H1 (cell line): ENCODE measurements at regions not wholly inside any gene's neighbourhood (a gene's known extent, or its start where the extent isn't known, plus 50 kb on each side); places are given as distances from the start of the nearest gene placed in this dataset.

Experiments
- CTCF ChIA-PET: fragments of 300-600 bp; sonication (Branson Sonifier 250); formaldehyde crosslinking; loops from one replicate; lab custom pipeline; 2021; ENCODE audit not compliant: partially characterized antibody; lab: Charles Lee
- POLR2A ChIA-PET: fragments of 300-600 bp; sonication (Branson Sonifier 250); formaldehyde crosslinking; loops from one replicate; lab custom pipeline; 2021; ENCODE audit warnings: inconsistent platforms; ENCODE audit not compliant: partially characterized antibody; lab: Charles Lee
- DNase-seq, 2 experiments: peaks; one replicate each; pipeline versions ENCODE4 v3.0.0 to v3.0.0-alpha.2; 2010 to 2022; ENCODE audit warnings: low spot score in 2 of 2, low read depth in 1 of 2, mixed read lengths in 1 of 2
- FAIRE-seq: peaks from 2 replicates; lab custom pipeline; 2011; peaks lifted over from hg19 to GRCh38; lab: Jason Lieb, UNC
- H2AFZ ChIP-seq: 2 replicates; pipeline ENCODE4 v1.8.1; 2012; ENCODE audit warnings: low read length, inconsistent platforms
- H2AK5ac ChIP-seq: 2 replicates; pipeline ENCODE4 v1.6.1; 2013; ENCODE audit warnings: low read depth, low read length
- H2BK120ac ChIP-seq: replicated peaks from 2 replicates; pipeline ENCODE3; 2013; ENCODE audit warnings: low read depth, low read length, inconsistent platforms
- H2BK12ac ChIP-seq: 2 replicates; pipeline ENCODE4 v1.6.1; 2013; ENCODE audit warnings: low read depth, low read length
- H2BK15ac ChIP-seq: 2 replicates; pipeline ENCODE4 v1.6.1; 2013; ENCODE audit warnings: low read length
- H2BK20ac ChIP-seq: 2 replicates; pipeline ENCODE4 v1.6.1; 2013; ENCODE audit warnings: low read length
- H2BK5ac ChIP-seq: 2 replicates; pipeline ENCODE4 v1.6.1; 2013; ENCODE audit warnings: low read depth, low read length
- H3K14ac ChIP-seq: 2 replicates; pipeline ENCODE4 v1.6.1; 2013; ENCODE audit warnings: inconsistent platforms; ENCODE audit not compliant: insufficient read length
- H3K18ac ChIP-seq: 2 replicates; pipeline ENCODE4 v1.6.1; 2013; ENCODE audit warnings: low read length; ENCODE audit errors: extremely low read depth
- H3K23ac ChIP-seq: 2 replicates; pipeline ENCODE4 v1.6.1; 2013; ENCODE audit warnings: inconsistent platforms; ENCODE audit not compliant: insufficient read length
- H3K23me2 ChIP-seq: 2 replicates; pipeline ENCODE4 v1.6.1; 2013; ENCODE audit warnings: low read depth, low read length
- H3K27ac ChIP-seq: 2 replicates; pipeline ENCODE4 v1.6.1; 2011; ENCODE audit warnings: low read depth, low read length, inconsistent platforms
- H3K27me3 ChIP-seq, 4 experiments: replicated peaks in 1 of 4; 1 replicate in 1 of 4; 2 replicates in 3 of 4; pipeline versions ENCODE4 v1.6.1 to v1.8.1; 2011 to 2013; ENCODE audit warnings: low read length in 3 of 4, mild to moderate bottlenecking in 3 of 4, inconsistent platforms in 2 of 4, mixed read lengths in 2 of 4, moderate library complexity in 1 of 4; ENCODE audit not compliant: control insufficient read depth in 3 of 4, insufficient read depth in 3 of 4; ENCODE audit errors: extremely low read depth in 1 of 4
- H3K36me3 ChIP-seq, 4 experiments: 2 replicates each; pipeline versions ENCODE4 v1.6.1 to v1.8.1; 2011 to 2013; ENCODE audit warnings: mild to moderate bottlenecking in 4 of 4, low read length in 3 of 4, moderate library complexity in 2 of 4, control low read depth in 1 of 4, inconsistent platforms in 1 of 4; ENCODE audit not compliant: insufficient read depth in 4 of 4, control insufficient read depth in 2 of 4
- H3K4ac ChIP-seq: replicated peaks from 2 replicates; pipeline ENCODE3; 2013; ENCODE audit warnings: low read length, low read depth, mixed read lengths, inconsistent platforms; ENCODE audit not compliant: insufficient read length
- H3K4me1 ChIP-seq, 4 experiments: replicated peaks in 1 of 4; 1 replicate in 1 of 4; 2 replicates in 3 of 4; pipeline versions ENCODE4 v1.6.1 to v1.8.1; 2011 to 2013; ENCODE audit warnings: low read length in 3 of 4, inconsistent platforms in 2 of 4, mixed read lengths in 1 of 4; ENCODE audit not compliant: insufficient read depth in 4 of 4, control insufficient read depth in 3 of 4
- H3K4me2 ChIP-seq, 2 experiments: 2 replicates each; pipeline versions ENCODE4 v1.6.1 to v1.8.1; 2011 to 2013; ENCODE audit warnings: low read depth in 2 of 2, low read length in 2 of 2, control low read depth in 1 of 2, inconsistent platforms in 1 of 2, mild to moderate bottlenecking in 1 of 2; ENCODE audit not compliant: insufficient read depth in 1 of 2
- H3K4me3 ChIP-seq, 4 experiments: fragments of 200-600, 300-600 bp in 1 of 4; sonication (generic), shearing (Covaris generic), sonication (Bioruptor Twin) in 1 of 4; 2 replicates each; pipeline versions ENCODE4 v1.5.1 to v1.8.1; 2011 to 2016; ENCODE audit warnings: low read length in 4 of 4, low read depth in 3 of 4, control low read depth in 2 of 4, inconsistent platforms in 2 of 4, mild to moderate bottlenecking in 2 of 4, mixed read lengths in 1 of 4, moderate library complexity in 1 of 4; ENCODE audit not compliant: insufficient read depth in 2 of 4; ENCODE audit errors: extremely low read depth in 1 of 4
- H3K56ac ChIP-seq: replicated peaks from 2 replicates; pipeline ENCODE3; 2013; ENCODE audit warnings: low read depth, mild to moderate bottlenecking, mixed read lengths, low read length, inconsistent platforms; ENCODE audit not compliant: insufficient read length
- H3K79me1 ChIP-seq: 2 replicates; pipeline ENCODE4 v1.6.1; 2013; ENCODE audit warnings: low read depth, low read length, control low read depth
- H3K79me2 ChIP-seq, 2 experiments: 2 replicates each; pipeline versions ENCODE4 v1.6.1 to v1.8.1; 2012 to 2013; ENCODE audit warnings: low read length in 2 of 2, mild to moderate bottlenecking in 2 of 2, inconsistent platforms in 1 of 2; ENCODE audit not compliant: insufficient read depth in 2 of 2, control insufficient read depth in 1 of 2
- H3K9ac ChIP-seq, 4 experiments: replicated peaks in 1 of 4; 1 replicate in 1 of 4; 2 replicates in 3 of 4; pipeline versions ENCODE4 v1.6.1 to v1.8.1; 2011 to 2013; ENCODE audit warnings: low read depth in 3 of 4, low read length in 3 of 4, control low read depth in 2 of 4, mild to moderate bottlenecking in 2 of 4, moderate library complexity in 2 of 4, inconsistent platforms in 1 of 4; ENCODE audit errors: extremely low read depth in 1 of 4
- H3K9me3 ChIP-seq, 2 experiments: 2 replicates each; pipeline versions ENCODE4 v1.6.1 to v1.8.1; 2012 to 2013; ENCODE audit warnings: mild to moderate bottlenecking in 2 of 2, moderate library complexity in 2 of 2, control low read depth in 1 of 2, inconsistent platforms in 1 of 2, low read depth in 1 of 2, low read length in 1 of 2, mixed read lengths in 1 of 2; ENCODE audit not compliant: insufficient read depth in 2 of 2
- H4K20me1 ChIP-seq, 2 experiments: replicated peaks in 1 of 2; 2 replicates each; pipeline versions ENCODE3 to v1.8.1; 2011 to 2013; ENCODE audit warnings: inconsistent platforms in 2 of 2, low read length in 2 of 2, mild to moderate bottlenecking in 1 of 2; ENCODE audit not compliant: insufficient read depth in 2 of 2, control insufficient read depth in 1 of 2
- H4K5ac ChIP-seq: 2 replicates; pipeline ENCODE4 v1.6.1; 2013; ENCODE audit warnings: low read length, low read depth, mixed read lengths, inconsistent platforms; ENCODE audit not compliant: insufficient read length
- H4K8ac ChIP-seq: 2 replicates; pipeline ENCODE4 v1.8.0; 2013; ENCODE audit warnings: mild to moderate bottlenecking, moderate library complexity, low read length, inconsistent platforms; ENCODE audit not compliant: insufficient read depth; ENCODE audit errors: extremely low read depth
- H4K91ac ChIP-seq: replicated peaks from 2 replicates; pipeline ENCODE3; 2013; ENCODE audit warnings: low read length, mixed read lengths, inconsistent platforms; ENCODE audit not compliant: insufficient read length
- CBX5 ChIP-seq: fragments of 300-800, 300-1000 bp; sonication (generic); IDR thresholded peaks from 2 replicates; pipeline ENCODE4 v1.7.1; 2016; ENCODE audit warnings: antibody characterized with exemption, low read length, low read depth
- CEBPB ChIP-seq: IDR thresholded peaks from 2 replicates; pipeline ENCODE4 v1.6.1; 2012; ENCODE audit warnings: low read depth, low read length
- CHD1 ChIP-seq: IDR thresholded peaks from 2 replicates; pipeline ENCODE4 v1.6.1; 2012; ENCODE audit warnings: low read depth, low read length, improper control_type of control experiment
- KDM1A ChIP-seq: fragments of 200-600, 300-600 bp; sonication (generic); IDR thresholded peaks from 2 replicates; pipeline ENCODE4 v1.7.1; 2016; ENCODE audit warnings: mild to moderate bottlenecking, low read length, borderline replicate concordance
- KDM5A ChIP-seq: fragments of 200-600 bp; IDR thresholded peaks from 2 replicates; pipeline ENCODE4 v1.7.1; 2012; ENCODE audit warnings: mild to moderate bottlenecking, low read length, inconsistent platforms, mixed read lengths
- MAFK ChIP-seq: IDR thresholded peaks from 2 replicates; pipeline ENCODE4 v1.6.1; 2012; ENCODE audit warnings: low read depth, mild to moderate bottlenecking, improper control_type of control experiment, low read length
- POLR2A ChIP-seq, 2 experiments: IDR thresholded peaks; 1 replicate in 1 of 2; 2 replicates in 1 of 2; pipeline ENCODE4 v1.6.1; 2011; ENCODE audit warnings: low read depth in 2 of 2, low read length in 2 of 2, mild to moderate bottlenecking in 2 of 2; ENCODE audit errors: control extremely low read depth in 1 of 2
- RBBP5 ChIP-seq: IDR thresholded peaks from 2 replicates; pipeline ENCODE4 v1.7.1; 2012; ENCODE audit warnings: low read depth, mild to moderate bottlenecking, inconsistent platforms, low read length, moderate library complexity, borderline replicate concordance
- SIN3A ChIP-seq, 2 experiments: IDR thresholded peaks in 1 of 2; conservative IDR thresholded peaks in 1 of 2; 2 replicates each; pipeline ENCODE4 v1.6.1; 2011 to 2012; ENCODE audit warnings: low read length in 2 of 2, improper control_type of control experiment in 1 of 2, low read depth in 1 of 2, mild to moderate bottlenecking in 1 of 2
- TAF1 ChIP-seq: IDR thresholded peaks from 2 replicates; pipeline ENCODE4 v1.6.1; 2011; ENCODE audit warnings: mild to moderate bottlenecking, low read depth, low read length
- YY1 ChIP-seq: IDR thresholded peaks from 2 replicates; pipeline ENCODE4 v1.6.1; 2011; ENCODE audit warnings: low read depth, mild to moderate bottlenecking, low read length
- ZNF274 ChIP-seq: IDR thresholded peaks from 2 replicates; pipeline ENCODE4 v1.7.0; 2012; ENCODE audit warnings: low read length, borderline replicate concordance; ENCODE audit errors: extremely low read depth
- WGBS, 2 experiments: shearing (Covaris generic) in 1 of 2; methylation state at CpG; one replicate each; pipeline versions ENCODE4 v1.1.6 to v1.1.7; 2013 to 2015; ENCODE audit warnings: low lambda C conversion rate in 2 of 2, mixed read lengths in 2 of 2, inconsistent platforms in 1 of 2, low coverage in 1 of 2, missing lambda C conversion rate in 1 of 2; ENCODE audit not compliant: insufficient replicate concordance in 2 of 2, insufficient coverage in 1 of 2, insufficient read length in 1 of 2; ENCODE audit errors: extremely low coverage in 1 of 2, missing lambda C conversion rate in 1 of 2; 5-methylcytosine and 5-hydroxymethylcytosine counted together
- TF ChIP-seq, protein P1 (sequence below): IDR thresholded peaks from 2 replicates; pipeline ENCODE4 v1.6.1; 2012; ENCODE audit warnings: low read length, inconsistent platforms

DNA sequence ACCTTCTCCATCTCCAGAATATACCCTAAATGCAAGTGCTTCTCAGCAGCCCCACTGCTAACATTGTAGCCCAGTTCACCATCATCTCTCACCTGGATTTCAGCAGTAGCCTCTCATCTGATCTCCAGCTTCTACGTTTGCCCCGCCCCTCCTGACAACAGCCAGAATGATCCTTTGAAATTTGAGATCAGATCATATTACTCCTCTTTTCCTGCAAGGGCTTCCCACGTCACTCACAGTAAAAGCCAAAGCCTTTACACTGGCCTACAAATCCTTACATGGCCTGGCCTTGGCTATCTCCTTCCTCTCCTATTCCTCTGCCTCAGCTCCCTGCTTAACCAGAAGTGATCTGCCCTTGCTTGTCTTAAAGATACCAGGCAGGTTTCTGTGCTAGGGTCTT is 94.3 kb upstream of the NBEA start:
- no peaks in the 10 kb centered on the region for H3K27me3 ChIP-seq
- ChIA-PET CTCF (interaction anchor here (0.8 to 1.0 kb wide), 2 partner anchors 14 to 95 kb away, joined by 3 read pairs; no protein-coding TSS in a partner anchor), POLR2A (no interaction called here)
- H4K91ac ChIP-seq: no peak overlapping the region
- H2BK120ac ChIP-seq: no peak overlapping the region
- H2BK15ac ChIP-seq: peak overlapping the region; percentile 50; the same call in 1 of the 2 replicates
- 70% methylated on average over 3 of the region's 3 CpGs; no CpG with 5 or more reads in 1 of the 2 experiments for WGBS, 2 experiments
- no peak overlapping the region for H2BK12ac ChIP-seq
- no peaks in the 10 kb centered on the region for H3K9me3 ChIP-seq
- FAIRE-seq: peak; percentile 74
- DNase-seq: no peak
- no peak overlapping the region for H3K56ac ChIP-seq
- H3K79me1 ChIP-seq: no peaks in the 10 kb centered on the region
- peak overlapping the region; percentile 41; the same call in 1 of the 2 replicates for H2BK5ac ChIP-seq
- H3K4ac ChIP-seq: no peak overlapping the region
- peak overlapping the region; percentile 61 for H2AFZ ChIP-seq
- H2AK5ac ChIP-seq: no peak overlapping the region
- no peaks in the 10 kb centered on the region for H3K79me2 ChIP-seq
- H3K27ac ChIP-seq: no peak overlapping the region
- H3K4me2 ChIP-seq: no peak overlapping the region
- H3K4me3 ChIP-seq: no peak overlapping the region
- H4K5ac ChIP-seq: no peak overlapping the region
- no peaks in the 10 kb centered on the region for H3K36me3 ChIP-seq
- H3K23me2 ChIP-seq: no peaks in the 10 kb centered on the region
- peaks cover 0 to 3% (median 0%) of the 10 kb centered on the region in 4 experiments; a peak in 1 of 7 replicates for H3K4me1 ChIP-seq
- no peaks in the 10 kb centered on the region for H4K20me1 ChIP-seq
- H2BK20ac ChIP-seq: no peak overlapping the region; the same call in 1 of the 2 replicates
- no peak overlapping the region for H3K14ac ChIP-seq
- no peak overlapping the region for H3K23ac ChIP-seq
- no peak overlapping the region for H3K18ac ChIP-seq
- no peak overlapping the region for H4K8ac ChIP-seq
- H3K9ac ChIP-seq: no peak overlapping the region
- TF ChIP-seq KDM1A (no peak), CHD1 (no peak), CEBPB (no peak), TAF1 (no peak), KDM5A (no peak), RBBP5 (no peak), ZNF274 (no peak), MAFK (no peak), POLR2A (IDR thresholded peaks at IDR 0.05; ENCODE audit: control extremely low read depth in 1 of 2, low read depth in 2 of 2, low read length in 2 of 2) (no peak), SIN3A (conservative IDR thresholded peaks at IDR 0.05 in 1 of 2, IDR thresholded peaks at IDR 0.05 in 1 of 2; ENCODE audit: low read depth in 1 of 2, low read length in 2 of 2) (no peak), YY1 (no peak), CBX5 (no peak)
- TF ChIP-seq, protein P1, sequence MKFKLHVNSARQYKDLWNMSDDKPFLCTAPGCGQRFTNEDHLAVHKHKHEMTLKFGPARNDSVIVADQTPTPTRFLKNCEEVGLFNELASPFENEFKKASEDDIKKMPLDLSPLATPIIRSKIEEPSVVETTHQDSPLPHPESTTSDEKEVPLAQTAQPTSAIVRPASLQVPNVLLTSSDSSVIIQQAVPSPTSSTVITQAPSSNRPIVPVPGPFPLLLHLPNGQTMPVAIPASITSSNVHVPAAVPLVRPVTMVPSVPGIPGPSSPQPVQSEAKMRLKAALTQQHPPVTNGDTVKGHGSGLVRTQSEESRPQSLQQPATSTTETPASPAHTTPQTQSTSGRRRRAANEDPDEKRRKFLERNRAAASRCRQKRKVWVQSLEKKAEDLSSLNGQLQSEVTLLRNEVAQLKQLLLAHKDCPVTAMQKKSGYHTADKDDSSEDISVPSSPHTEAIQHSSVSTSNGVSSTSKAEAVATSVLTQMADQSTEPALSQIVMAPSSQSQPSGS: no peak
